HL-60 (cell line): ENCODE measurements at regions not wholly inside any gene's neighbourhood (a gene's known extent, or its start where the extent isn't known, plus 50 kb on each side); places are given as distances from the start of the nearest gene placed in this dataset.

Experiments
- GABPA ChIP-seq: IDR thresholded peaks from 2 replicates; pipeline ENCODE4 v1.6.1; 2012; ENCODE audit warnings: low read depth
- POLR2AphosphoS5 ChIP-seq: IDR thresholded peaks from 2 replicates; pipeline ENCODE4 v1.6.1; 2012; ENCODE audit warnings: low read depth
- TF ChIP-seq, protein P1 (sequence below): IDR thresholded peaks from one replicate; pipeline ENCODE4 v1.5.1; 2011; ENCODE audit warnings: low read length, control low read depth, inconsistent platforms; ENCODE audit not compliant: insufficient read depth
- TF ChIP-seq, protein P2 (sequence below): IDR thresholded peaks from 2 replicates; pipeline ENCODE4 v1.6.1; 2012; ENCODE audit warnings: low read depth; ENCODE audit not compliant: insufficient replicate concordance

DNA sequence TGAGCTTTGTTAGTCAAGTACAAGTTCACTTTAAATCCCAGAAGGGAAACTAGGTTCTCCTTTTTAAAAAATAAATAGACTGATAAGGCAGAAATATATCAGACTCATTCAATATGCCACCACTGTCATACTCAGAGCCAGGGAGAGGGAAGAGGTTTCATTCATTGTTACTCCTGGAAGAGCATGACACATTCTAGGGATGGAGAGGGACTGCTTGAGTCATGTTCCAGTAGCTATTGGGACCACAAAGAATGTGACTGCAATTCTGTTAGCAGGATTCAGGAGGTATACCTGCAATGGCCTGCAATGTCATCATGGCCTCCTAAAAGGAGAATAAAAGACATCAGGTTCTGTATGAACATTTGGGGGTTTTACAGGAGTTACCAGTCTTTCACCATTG, 167.6 kb downstream of the TFAP2B start:
- TF ChIP-seq POLR2AphosphoS5: no peak
- TF ChIP-seq, protein P1, sequence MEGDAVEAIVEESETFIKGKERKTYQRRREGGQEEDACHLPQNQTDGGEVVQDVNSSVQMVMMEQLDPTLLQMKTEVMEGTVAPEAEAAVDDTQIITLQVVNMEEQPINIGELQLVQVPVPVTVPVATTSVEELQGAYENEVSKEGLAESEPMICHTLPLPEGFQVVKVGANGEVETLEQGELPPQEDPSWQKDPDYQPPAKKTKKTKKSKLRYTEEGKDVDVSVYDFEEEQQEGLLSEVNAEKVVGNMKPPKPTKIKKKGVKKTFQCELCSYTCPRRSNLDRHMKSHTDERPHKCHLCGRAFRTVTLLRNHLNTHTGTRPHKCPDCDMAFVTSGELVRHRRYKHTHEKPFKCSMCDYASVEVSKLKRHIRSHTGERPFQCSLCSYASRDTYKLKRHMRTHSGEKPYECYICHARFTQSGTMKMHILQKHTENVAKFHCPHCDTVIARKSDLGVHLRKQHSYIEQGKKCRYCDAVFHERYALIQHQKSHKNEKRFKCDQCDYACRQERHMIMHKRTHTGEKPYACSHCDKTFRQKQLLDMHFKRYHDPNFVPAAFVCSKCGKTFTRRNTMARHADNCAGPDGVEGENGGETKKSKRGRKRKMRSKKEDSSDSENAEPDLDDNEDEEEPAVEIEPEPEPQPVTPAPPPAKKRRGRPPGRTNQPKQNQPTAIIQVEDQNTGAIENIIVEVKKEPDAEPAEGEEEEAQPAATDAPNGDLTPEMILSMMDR: no peak
- TF ChIP-seq GABPA: no peak
- TF ChIP-seq, protein P2, sequence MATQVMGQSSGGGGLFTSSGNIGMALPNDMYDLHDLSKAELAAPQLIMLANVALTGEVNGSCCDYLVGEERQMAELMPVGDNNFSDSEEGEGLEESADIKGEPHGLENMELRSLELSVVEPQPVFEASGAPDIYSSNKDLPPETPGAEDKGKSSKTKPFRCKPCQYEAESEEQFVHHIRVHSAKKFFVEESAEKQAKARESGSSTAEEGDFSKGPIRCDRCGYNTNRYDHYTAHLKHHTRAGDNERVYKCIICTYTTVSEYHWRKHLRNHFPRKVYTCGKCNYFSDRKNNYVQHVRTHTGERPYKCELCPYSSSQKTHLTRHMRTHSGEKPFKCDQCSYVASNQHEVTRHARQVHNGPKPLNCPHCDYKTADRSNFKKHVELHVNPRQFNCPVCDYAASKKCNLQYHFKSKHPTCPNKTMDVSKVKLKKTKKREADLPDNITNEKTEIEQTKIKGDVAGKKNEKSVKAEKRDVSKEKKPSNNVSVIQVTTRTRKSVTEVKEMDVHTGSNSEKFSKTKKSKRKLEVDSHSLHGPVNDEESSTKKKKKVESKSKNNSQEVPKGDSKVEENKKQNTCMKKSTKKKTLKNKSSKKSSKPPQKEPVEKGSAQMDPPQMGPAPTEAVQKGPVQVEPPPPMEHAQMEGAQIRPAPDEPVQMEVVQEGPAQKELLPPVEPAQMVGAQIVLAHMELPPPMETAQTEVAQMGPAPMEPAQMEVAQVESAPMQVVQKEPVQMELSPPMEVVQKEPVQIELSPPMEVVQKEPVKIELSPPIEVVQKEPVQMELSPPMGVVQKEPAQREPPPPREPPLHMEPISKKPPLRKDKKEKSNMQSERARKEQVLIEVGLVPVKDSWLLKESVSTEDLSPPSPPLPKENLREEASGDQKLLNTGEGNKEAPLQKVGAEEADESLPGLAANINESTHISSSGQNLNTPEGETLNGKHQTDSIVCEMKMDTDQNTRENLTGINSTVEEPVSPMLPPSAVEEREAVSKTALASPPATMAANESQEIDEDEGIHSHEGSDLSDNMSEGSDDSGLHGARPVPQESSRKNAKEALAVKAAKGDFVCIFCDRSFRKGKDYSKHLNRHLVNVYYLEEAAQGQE: no peak
